Pancreas (tissue), 10 donors: ENCODE measurements at regions not wholly inside any gene's neighbourhood (a gene's known extent, or its start where the extent isn't known, plus 50 kb on each side); places are given as distances from the start of the nearest gene placed in this dataset.

Source experiments
- ATAC-seq, 4 donors: fragments of 200-7000 bp; cut with Tn5 transposase; one replicate each; pipeline versions ENCODE4 v1.8.0 to v1.9.1; 2020; ENCODE audit warnings: mild to moderate bottlenecking in 4 of 4, moderate library complexity in 4 of 4
- DNase-seq, 6 donors: peaks; one replicate each; pipeline ENCODE4 v3.0.0-alpha.2; 2020
- FAIRE-seq: peaks from 2 replicates; lab custom pipeline; 2012; peaks lifted over from hg19 to GRCh38; lab: Jason Lieb, UNC
- H3K27ac ChIP-seq, 4 donors: fragments of 200-600 bp; sonication (generic); 1 replicate in 3 of 4; 2 replicates in 1 of 4; pipeline versions ENCODE4 v1.5.0 to v1.8.0; 2020
- H3K27me3 ChIP-seq, 4 donors: fragments of 200-600 bp; one replicate each; pipeline ENCODE4 v1.8.0; 2021
- H3K36me3 ChIP-seq, 3 donors: fragments of 200-600 bp; sonication (generic) in 1 of 3; one replicate each; pipeline versions ENCODE4 v1.5.0 to v1.8.0; 2020 to 2021
- H3K4me1 ChIP-seq, 3 donors: fragments of 200-600 bp; one replicate each; pipeline ENCODE4 v1.8.0; 2021
- H3K4me3 ChIP-seq, 4 donors: fragments of 200-600 bp; sonication (generic) in 2 of 4; one replicate each; pipeline versions ENCODE4 v1.5.0 to v1.8.0; 2020 to 2021
- H3K9me3 ChIP-seq, 4 donors: fragments of 200-600 bp; one replicate each; pipeline ENCODE4 v1.8.0; 2021
- WGBS, 2 donors: extraction: QIAGEN DNeasy Blood & Tissue Kit; methylation state at CpG; one replicate each; pipeline ENCODE4 v1.1.7; 2013; 5-methylcytosine and 5-hydroxymethylcytosine counted together
- intact Hi-C, 3 donors: fragments of 100-400 bp; cut with DNase I; formaldehyde crosslinking; loops; one replicate each; pipeline versions ENCODE4 v1.11.1 to v1.14.2; 2022
- TF ChIP-seq, protein P1 (sequence below), 4 donors: fragments of 200-600 bp; sonication (generic) in 3 of 4; IDR thresholded peaks; one replicate each; pipeline versions ENCODE4 v1.5.0 to v1.8.0; 2021; ENCODE audit warnings: antibody characterized with exemption in 4 of 4
- donor health status: healthy with polysubstance abuse.
- donor health status: DM: no; HTN: no; CAD: no; lungs with moderate emphysema.
- donor health status: DM: no; HTN: no; CAD: no.
- donor health status: control.
- donor health status: control.
- donor health status: Bipolar disorder and iron deficiency.
- donor health status: DM: yes; HTN: yes; CAD: no.
- donor health status: DM: no; HTN: no; CAD: no.
- donor health status: DM: no; HTN: no; CAD: no.
- donor health status: DM: yes; HTN: yes; CAD: no.

DNA sequence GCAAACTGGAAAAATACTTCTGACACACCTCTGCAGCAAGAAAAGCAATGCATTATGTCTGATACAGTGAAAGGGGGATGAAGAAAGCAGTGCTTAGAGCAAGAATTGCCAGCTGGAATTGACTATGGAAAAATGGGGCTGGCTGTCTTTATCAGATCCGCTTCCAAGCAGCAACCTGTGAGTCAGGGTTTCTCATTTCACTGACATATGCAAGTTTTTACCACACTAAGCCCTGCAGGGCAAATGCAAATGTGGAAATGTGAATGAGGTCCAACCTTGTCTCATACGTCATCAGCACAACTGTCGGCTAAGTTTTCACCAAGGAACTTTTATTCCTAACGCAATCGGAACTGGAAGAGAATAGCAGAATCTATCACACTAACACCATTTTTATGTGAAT is 172.5 kb upstream of the GADL1 start:
- DNase-seq = peak in 2 of 6 donors; percentile 11 to 15
- no peak overlapping the region for H3K4me3 ChIP-seq
- H3K36me3 ChIP-seq = no peaks in the 10 kb centered on the region
- no peaks in the 10 kb centered on the region for H3K9me3 ChIP-seq
- intact Hi-C loops = no loop called here
- H3K27ac ChIP-seq = no peak overlapping the region
- WGBS, 2 donors = 48 to 65% methylated on average over 5 of the region's 5 CpGs
- no peak for FAIRE-seq
- TF ChIP-seq, protein P1, sequence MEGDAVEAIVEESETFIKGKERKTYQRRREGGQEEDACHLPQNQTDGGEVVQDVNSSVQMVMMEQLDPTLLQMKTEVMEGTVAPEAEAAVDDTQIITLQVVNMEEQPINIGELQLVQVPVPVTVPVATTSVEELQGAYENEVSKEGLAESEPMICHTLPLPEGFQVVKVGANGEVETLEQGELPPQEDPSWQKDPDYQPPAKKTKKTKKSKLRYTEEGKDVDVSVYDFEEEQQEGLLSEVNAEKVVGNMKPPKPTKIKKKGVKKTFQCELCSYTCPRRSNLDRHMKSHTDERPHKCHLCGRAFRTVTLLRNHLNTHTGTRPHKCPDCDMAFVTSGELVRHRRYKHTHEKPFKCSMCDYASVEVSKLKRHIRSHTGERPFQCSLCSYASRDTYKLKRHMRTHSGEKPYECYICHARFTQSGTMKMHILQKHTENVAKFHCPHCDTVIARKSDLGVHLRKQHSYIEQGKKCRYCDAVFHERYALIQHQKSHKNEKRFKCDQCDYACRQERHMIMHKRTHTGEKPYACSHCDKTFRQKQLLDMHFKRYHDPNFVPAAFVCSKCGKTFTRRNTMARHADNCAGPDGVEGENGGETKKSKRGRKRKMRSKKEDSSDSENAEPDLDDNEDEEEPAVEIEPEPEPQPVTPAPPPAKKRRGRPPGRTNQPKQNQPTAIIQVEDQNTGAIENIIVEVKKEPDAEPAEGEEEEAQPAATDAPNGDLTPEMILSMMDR (IDR thresholded peaks at IDR 0.05) = no peak
- ATAC-seq = peak in 3 of 4 donors; percentile 39 to 81 (median 69)
- H3K4me1 ChIP-seq = no peaks in the 10 kb centered on the region
- H3K27me3 ChIP-seq = no peaks in the 10 kb centered on the region

DNA sequence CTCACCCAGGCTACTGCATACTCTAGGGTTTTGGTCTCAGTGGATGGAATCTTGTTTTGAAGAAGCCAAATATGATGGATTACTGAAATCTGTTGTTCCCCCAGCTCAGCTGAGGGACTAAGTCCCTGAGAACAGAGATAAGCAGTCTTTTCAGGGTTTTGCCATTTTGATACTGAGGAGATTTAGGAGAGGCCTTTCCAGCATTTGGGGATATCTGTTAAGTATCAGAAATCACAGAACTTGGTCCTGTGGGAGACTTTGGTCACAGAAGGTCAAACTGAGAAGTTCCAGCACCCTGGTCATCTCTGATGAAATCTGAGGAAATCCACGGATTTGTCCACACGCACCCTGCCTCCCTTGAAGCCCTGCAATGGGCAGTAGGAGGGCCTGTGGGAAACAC is 181.0 kb upstream of the GADL1 start:
- WGBS, 2 donors = 89 to 93% methylated on average over 2 of the region's 2 CpGs
- FAIRE-seq = no peak
- no peak for ATAC-seq
- Histone ChIP-seq H3K4me1 (no peaks in the 10 kb centered on the region), H3K27me3 (no peaks in the 10 kb centered on the region), H3K36me3 (no peaks in the 10 kb centered on the region), H3K27ac (no peak overlapping the region), H3K4me3 (no peak overlapping the region), H3K9me3 (no peaks in the 10 kb centered on the region)
- DNase-seq = no peak
- intact Hi-C loops = no loop called here
- TF ChIP-seq, protein P1 (IDR thresholded peaks at IDR 0.05) = no peak

DNA sequence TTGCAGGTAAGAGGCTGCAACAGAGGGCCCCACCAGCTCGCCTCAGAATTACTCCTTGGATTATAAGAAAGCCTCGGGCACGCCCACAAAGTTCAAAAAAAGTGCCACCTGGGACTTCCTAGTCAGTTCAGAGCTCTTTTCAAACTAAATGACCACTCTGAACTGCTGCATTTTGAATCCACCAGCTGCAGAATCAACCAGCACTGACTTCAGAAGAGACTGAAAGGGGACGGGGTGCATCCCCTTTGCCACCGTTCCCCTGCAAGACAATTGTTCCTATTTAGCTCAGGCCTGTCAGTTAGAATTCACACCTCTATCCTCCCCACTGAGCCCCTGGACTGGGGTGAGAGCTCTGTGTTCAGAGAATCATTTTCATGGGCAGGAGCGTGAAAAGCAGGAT is 181.4 kb upstream of the GADL1 start:
- DNase-seq = no peak
- ATAC-seq = no peak
- FAIRE-seq = no peak
- Histone ChIP-seq H3K9me3 (no peaks in the 10 kb centered on the region), H3K27ac (no peak overlapping the region), H3K27me3 (no peaks in the 10 kb centered on the region), H3K4me1 (no peaks in the 10 kb centered on the region), H3K4me3 (no peak overlapping the region), H3K36me3 (no peaks in the 10 kb centered on the region)
- WGBS, 2 donors = 84 to 90% methylated on average over 6 of the region's 6 CpGs
- intact Hi-C loops = no loop called here
- TF ChIP-seq, protein P1 (IDR thresholded peaks at IDR 0.05) = no peak

DNA sequence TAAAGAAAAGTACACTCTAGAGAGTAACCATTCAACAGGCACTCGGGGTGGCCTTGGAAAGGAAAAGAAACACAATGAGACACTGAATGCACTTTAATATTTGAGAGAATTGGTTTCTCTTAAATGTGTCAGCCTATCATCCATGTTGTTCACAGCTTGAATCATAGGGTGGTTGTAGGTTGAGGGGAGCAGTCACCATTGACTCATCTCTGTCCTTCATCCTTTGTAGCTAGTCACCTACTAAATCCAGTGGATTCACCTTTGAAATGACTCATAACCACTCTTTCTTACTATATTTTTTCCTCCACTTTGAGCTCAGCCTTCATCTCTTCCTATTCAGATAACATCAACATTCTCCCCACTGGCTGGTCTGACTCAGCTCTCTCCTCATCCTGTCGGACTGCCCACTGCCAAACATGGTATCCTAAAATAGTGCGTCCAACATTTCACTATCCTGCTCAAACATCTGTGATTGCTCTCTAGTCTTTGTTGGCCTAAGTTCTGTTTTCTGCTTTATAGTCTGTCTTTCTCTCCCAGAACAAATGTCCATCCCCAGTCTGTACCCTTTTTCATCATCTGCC is 182.7 kb upstream of the GADL1 start:
- no peaks in the 10 kb centered on the region for H3K9me3 ChIP-seq
- no peaks in the 10 kb centered on the region for H3K36me3 ChIP-seq
- FAIRE-seq = no peak
- WGBS, 2 donors = 74 to 83% methylated on average over 3 of the region's 3 CpGs
- no peaks in the 10 kb centered on the region for H3K27me3 ChIP-seq
- TF ChIP-seq, protein P1 (IDR thresholded peaks at IDR 0.05) = no peak
- no peak for ATAC-seq
- DNase-seq = no peak
- intact Hi-C loops = no loop called here
- H3K27ac ChIP-seq = no peak overlapping the region
- H3K4me1 ChIP-seq = no peaks in the 10 kb centered on the region
- H3K4me3 ChIP-seq = no peak overlapping the region

DNA sequence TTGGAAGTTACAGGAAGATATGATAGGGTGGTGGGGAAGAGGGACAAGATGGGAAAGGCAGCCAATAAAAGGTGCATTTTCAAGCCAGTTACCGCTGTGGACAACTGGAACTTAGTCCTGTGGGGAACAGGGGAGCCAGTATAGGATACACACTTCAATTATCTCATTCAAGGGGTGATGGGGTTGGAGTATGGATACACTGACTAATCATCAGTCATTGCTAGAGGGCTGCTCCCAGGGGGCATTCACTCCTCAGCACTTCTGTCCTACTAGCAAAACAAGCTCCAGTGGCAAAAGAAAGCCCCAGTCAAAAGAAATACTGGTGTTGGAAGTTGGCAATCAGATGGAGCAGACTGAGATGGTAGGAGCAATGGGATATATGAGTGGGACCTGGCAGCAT is 183.4 kb upstream of the GADL1 start:
- 98 to 100% methylated on average over 1 of the region's 1 CpG for WGBS, 2 donors
- no peaks in the 10 kb centered on the region for H3K4me1 ChIP-seq
- no peaks in the 10 kb centered on the region for H3K36me3 ChIP-seq
- intact Hi-C loops = no loop called here
- no peak overlapping the region for H3K27ac ChIP-seq
- no peak overlapping the region for H3K4me3 ChIP-seq
- H3K27me3 ChIP-seq = no peaks in the 10 kb centered on the region
- no peaks in the 10 kb centered on the region for H3K9me3 ChIP-seq
- no peak for DNase-seq
- TF ChIP-seq, protein P1 (IDR thresholded peaks at IDR 0.05) = no peak
- no peak for FAIRE-seq
- no peak for ATAC-seq
